Left ventricle myocardium inferior (tissue), 1 donor: ENCODE measurements at regions not wholly inside any gene's neighbourhood (a gene's known extent, or its start where the extent isn't known, plus 50 kb on each side); places are given as distances from the start of the nearest gene placed in this dataset.

Experiments used
- DNase-seq: peaks from one replicate; pipeline ENCODE4 v3.0.0-alpha.2; 2020
- H3K27ac ChIP-seq: fragments of 200-600 bp; replicated peaks from 2 replicates; pipeline ENCODE4 v1.8.0; 2021
- H3K27me3 ChIP-seq: fragments of 200-600 bp; 2 replicates; pipeline ENCODE4 v1.8.0; 2021; ENCODE audit warnings: low read depth
- H3K36me3 ChIP-seq: fragments of 200-600 bp; 2 replicates; pipeline ENCODE4 v1.8.0; 2021
- H3K4me1 ChIP-seq: fragments of 200-600 bp; 2 replicates; pipeline ENCODE4 v1.8.0; 2021
- H3K4me3 ChIP-seq: fragments of 200-600 bp; 2 replicates; pipeline ENCODE4 v1.8.0; 2021; ENCODE audit warnings: mild to moderate bottlenecking, moderate library complexity
- H3K9me3 ChIP-seq: fragments of 200-600 bp; replicated peaks from 2 replicates; pipeline ENCODE4 v1.8.0; 2021
- CTCF ChIP-seq: fragments of 200-600 bp; IDR thresholded peaks from 2 replicates; pipeline ENCODE4 v1.8.0; 2021; ENCODE audit warnings: antibody characterized with exemption, mild to moderate bottlenecking, borderline replicate concordance
- intact Hi-C: fragments of 100-400 bp; cut with micrococcal nuclease; formaldehyde crosslinking; loops from one replicate; pipeline ENCODE4 v1.11.0; 2022
- donor health status: DM: no; HTN: yes; CAD: no; lungs with severe emphysema.

GRCh38 chr5:4553130-4553529, 587.0 kb upstream of the ADAMTS16 start:
- H3K27ac ChIP-seq: no peak overlapping the region
- no peaks in the 10 kb centered on the region for H3K36me3 ChIP-seq
- peaks cover 6% of the 10 kb centered on the region for H3K27me3 ChIP-seq
- H3K9me3 ChIP-seq: no peaks in the 10 kb centered on the region
- no peak for DNase-seq
- TF ChIP-seq CTCF: no peak
- intact Hi-C loops: no loop called here
- H3K4me1 ChIP-seq: no peaks in the 10 kb centered on the region
- H3K4me3 ChIP-seq: no peak overlapping the region

- TF ChIP-seq CTCF: no peak
- H3K9me3 ChIP-seq: no peaks in the 10 kb centered on the region
- H3K36me3 ChIP-seq: no peaks in the 10 kb centered on the region
- H3K4me3 ChIP-seq: no peak overlapping the region
- no peak for DNase-seq
- H3K4me1 ChIP-seq: no peaks in the 10 kb centered on the region
- intact Hi-C loops: no loop called here
- no peak overlapping the region for H3K27ac ChIP-seq
- peaks cover 6% of the 10 kb centered on the region for H3K27me3 ChIP-seq
These were observed 586.2 kb upstream of the ADAMTS16 start for GRCh38 chr5:4553978-4554377.

- no peaks in the 10 kb centered on the region for H3K4me1 ChIP-seq
- H3K36me3 ChIP-seq: no peaks in the 10 kb centered on the region
- no peak overlapping the region for H3K27ac ChIP-seq
- DNase-seq: no peak
- peaks cover 6% of the 10 kb centered on the region for H3K27me3 ChIP-seq
- no peak overlapping the region for H3K4me3 ChIP-seq
- TF ChIP-seq CTCF: no peak
- peaks cover 9% of the 10 kb centered on the region for H3K9me3 ChIP-seq
- intact Hi-C loops: no loop called here
These were observed 584.3 kb upstream of the ADAMTS16 start for GRCh38 chr5:4555725-4556285.

- intact Hi-C loops: no loop called here
- Histone ChIP-seq H3K36me3 (no peaks in the 10 kb centered on the region), H3K9me3 (peaks cover 55% of the 10 kb centered on the region), H3K4me1 (no peaks in the 10 kb centered on the region), H3K4me3 (no peak overlapping the region), H3K27me3 (peaks cover 6% of the 10 kb centered on the region), H3K27ac (no peak overlapping the region)
- no peak for DNase-seq
- no peak for TF ChIP-seq CTCF
These were observed 578.7 kb upstream of the ADAMTS16 start for GRCh38 chr5:4561403-4561802.

GRCh38 chr5:4563400-4563799, 576.7 kb upstream of the ADAMTS16 start:
- Histone ChIP-seq H3K27ac (no peak overlapping the region), H3K36me3 (no peaks in the 10 kb centered on the region), H3K27me3 (no peaks in the 10 kb centered on the region), H3K4me3 (no peak overlapping the region), H3K4me1 (no peaks in the 10 kb centered on the region), H3K9me3 (peaks cover 69% of the 10 kb centered on the region)
- intact Hi-C loops: no loop called here
- no peak for DNase-seq
- TF ChIP-seq CTCF: no peak
